GM12878 (cell line): ENCODE measurements at regions not wholly inside any gene's neighbourhood (a gene's known extent, or its start where the extent isn't known, plus 50 kb on each side); places are given as distances from the start of the nearest gene placed in this dataset.

ENCODE experiments used
- ATAC-seq: fragments of 200-7000 bp; cut with Tn5 transposase; 3 replicates; pipeline ENCODE4 v1.9.1; 2020; ENCODE audit warnings: mild to moderate bottlenecking, moderate library complexity
- BruUV-seq: library from RNA; stranded (reverse); fragments of 400-500 nt; replicated peaks from 2 replicates; lab custom pipeline; 2021; lab: Mats Ljungman, UMichigan
- CTCF ChIA-PET: fragments of 300-600 bp; sonication (Branson Sonifier 250); formaldehyde crosslinking; extraction: SDS; loops from one replicate; lab custom pipeline; 2021; ENCODE audit warnings: inconsistent platforms; lab: Yijun Ruan, JAX
- POLR2A ChIA-PET: fragments of 350-600 bp; formaldehyde crosslinking; extraction: SDS; loops from one replicate; lab custom pipeline; 2021; ENCODE audit warnings: inconsistent platforms; lab: Charles Lee
- RAD21 ChIA-PET: fragments of 300-600 bp; sonication (Branson Sonifier 250); formaldehyde crosslinking; loops from one replicate; lab custom pipeline; 2023; ENCODE audit warnings: antibody characterized with exemption; ENCODE audit not compliant: unreplicated experiment; lab: Charles Lee
- SMC1A ChIA-PET: fragments of 300-600 bp; sonication (Branson Sonifier 250); formaldehyde crosslinking; loops from one replicate; lab custom pipeline; 2023; ENCODE audit not compliant: unreplicated experiment, uncharacterized antibody; lab: Charles Lee
- DNase-seq: peaks from one replicate; pipeline ENCODE4 v3.0.0-alpha.2; 2011; ENCODE audit warnings: low read depth, low spot score
- FAIRE-seq: peaks from 3 replicates; lab custom pipeline; 2011; peaks lifted over from hg19 to GRCh38; lab: Jason Lieb, UNC
- H2AFZ ChIP-seq: 2 replicates; pipeline ENCODE4 v1.6.0; 2011; ENCODE audit warnings: low read depth, low read length, control low read depth; ENCODE audit not compliant: control insufficient read depth
- H3K27ac ChIP-seq: 2 replicates; pipeline ENCODE4 v1.5.1; 2011; ENCODE audit warnings: control low read depth; ENCODE audit not compliant: control insufficient read depth, insufficient read depth
- H3K27me3 ChIP-seq, 2 experiments: replicated peaks in 1 of 2; 2 replicates each; pipeline versions ENCODE4 v1.6.0 to v1.6.1; 2011; ENCODE audit warnings: low read length in 1 of 2; ENCODE audit not compliant: control insufficient read depth in 2 of 2, insufficient read depth in 2 of 2
- H3K36me3 ChIP-seq, 2 experiments: 2 replicates each; pipeline ENCODE4 v1.5.1; 2011; ENCODE audit warnings: low read length in 1 of 2; ENCODE audit not compliant: control insufficient read depth in 2 of 2, insufficient read depth in 2 of 2
- H3K4me1 ChIP-seq: 2 replicates; pipeline ENCODE4 v1.6.1; 2011; ENCODE audit warnings: mild to moderate bottlenecking, low read length, moderate library complexity, mixed read lengths; ENCODE audit not compliant: control insufficient read depth, insufficient read depth
- H3K4me2 ChIP-seq: 2 replicates; pipeline ENCODE4 v1.6.0; 2011; ENCODE audit warnings: control low read depth; ENCODE audit not compliant: control insufficient read depth, insufficient read depth
- H3K4me3 ChIP-seq: fragments of 200-600 bp; sonication (generic); 2 replicates; pipeline ENCODE4 v1.5.1; 2016
- H3K79me2 ChIP-seq: 2 replicates; pipeline ENCODE4 v1.6.0; 2011; ENCODE audit warnings: low read length; ENCODE audit not compliant: control insufficient read depth, insufficient read depth
- H3K9ac ChIP-seq: 2 replicates; pipeline ENCODE4 v1.8.0; 2011; ENCODE audit warnings: low read length, control low read depth, mixed read lengths; ENCODE audit not compliant: control insufficient read depth, insufficient read depth
- H3K9me3 ChIP-seq: replicated peaks from 3 replicates; pipeline ENCODE4 v1.5.1; 2011; ENCODE audit warnings: mild to moderate bottlenecking, low read length; ENCODE audit not compliant: control insufficient read depth, insufficient read depth
- H4K20me1 ChIP-seq: 2 replicates; pipeline ENCODE4 v1.6.0; 2011; ENCODE audit not compliant: control insufficient read depth, insufficient read depth
- BMI1 ChIP-seq: fragments of 450-650 bp; IDR thresholded peaks from 2 replicates; pipeline ENCODE4 v1.6.1; 2016; ENCODE audit warnings: mild to moderate bottlenecking, moderate library complexity, borderline replicate concordance
- ETV6 ChIP-seq, 2 experiments: fragments of 450-650 bp in 1 of 2; IDR thresholded peaks in 1 of 2; conservative IDR thresholded peaks in 1 of 2; 2 replicates each; pipeline ENCODE4 v1.6.1; 2014; ENCODE audit warnings: antibody characterized with exemption in 1 of 2, borderline replicate concordance in 1 of 2, low read depth in 1 of 2, mild to moderate bottlenecking in 1 of 2, moderate library complexity in 1 of 2
- FOXK2 ChIP-seq: fragments of 450-650 bp; IDR thresholded peaks from 2 replicates; pipeline ENCODE4 v1.6.1; 2017; ENCODE audit warnings: mild to moderate bottlenecking, moderate library complexity
- GABPA ChIP-seq: IDR thresholded peaks from 2 replicates; pipeline ENCODE4 v1.6.1; 2014; ENCODE audit warnings: antibody characterized with exemption, low read depth, mild to moderate bottlenecking, inconsistent platforms
- HDAC6 ChIP-seq: fragments of 200-600 bp; sonication (generic); IDR thresholded peaks from one replicate; pipeline ENCODE4 v1.8.0; 2017; ENCODE audit warnings: antibody characterized with exemption; ENCODE audit not compliant: unreplicated experiment
- MEF2A ChIP-seq: IDR thresholded peaks from 2 replicates; pipeline ENCODE4 v1.6.1; 2011; ENCODE audit warnings: low read depth, mild to moderate bottlenecking, low read length, moderate library complexity; ENCODE audit not compliant: insufficient read depth
- MTA2 ChIP-seq: fragments of 450-650 bp; IDR thresholded peaks from 2 replicates; pipeline ENCODE4 v1.6.1; 2016; ENCODE audit warnings: low read depth, mild to moderate bottlenecking, moderate library complexity
- MYC ChIP-seq: IDR thresholded peaks from 2 replicates; pipeline ENCODE4 v1.6.1; 2011; ENCODE audit warnings: mild to moderate bottlenecking, low read length, moderate library complexity, inconsistent platforms; ENCODE audit not compliant: insufficient read depth, insufficient replicate concordance, insufficient read length, severe bottlenecking
- NFIC ChIP-seq: IDR thresholded peaks from 2 replicates; pipeline ENCODE4 v1.6.1; 2012; ENCODE audit warnings: low read depth, mild to moderate bottlenecking, inconsistent platforms, low read length, moderate library complexity
- NR2C2 ChIP-seq: IDR thresholded peaks from 2 replicates; pipeline ENCODE4 v1.6.1; 2011; ENCODE audit warnings: borderline replicate concordance, low read depth; ENCODE audit not compliant: control insufficient read depth, insufficient read length
- SIN3A ChIP-seq: IDR thresholded peaks from 2 replicates; pipeline ENCODE4 v1.6.1; 2012; ENCODE audit warnings: low read depth, low read length, improper control_type of control experiment
- STAT1 ChIP-seq: fragments of 450-650 bp; conservative IDR thresholded peaks from 2 replicates; pipeline ENCODE4 v1.6.1; 2014; ENCODE audit warnings: antibody characterized with exemption, mild to moderate bottlenecking
- TAF1 ChIP-seq: IDR thresholded peaks from 2 replicates; pipeline ENCODE4 v1.6.1; 2011; ENCODE audit warnings: mild to moderate bottlenecking, low read depth, low read length, borderline replicate concordance
- WGBS: methylation state at CpG from one replicate; pipeline ENCODE4 v1.1.6; 2016; ENCODE audit warnings: low lambda C conversion rate; ENCODE audit not compliant: insufficient replicate concordance, insufficient coverage; ENCODE audit errors: missing lambda C conversion rate; 5-methylcytosine and 5-hydroxymethylcytosine counted together
- in situ Hi-C: fragments of 300-500 bp; cut with MboI; formaldehyde crosslinking; loops from 9 replicates; pipeline ENCODE4 v1.14.3; 2018; ENCODE audit warnings: mixed read lengths
- intact Hi-C: fragments of 100-400 bp; cut with micrococcal nuclease; formaldehyde crosslinking; loops from one replicate; pipeline ENCODE4 v1.14.2; 2022; ENCODE audit not compliant: unreplicated experiment
- TF ChIP-seq, protein P1 (sequence below): fragments of 150-350 bp; IDR thresholded peaks from 2 replicates; pipeline ENCODE4 v1.6.1; 2014; ENCODE audit warnings: mild to moderate bottlenecking, low read depth, low read length
- TF ChIP-seq, protein P2 (sequence below): fragments of 450-650 bp; formaldehyde crosslinking; IDR thresholded peaks from 2 replicates; pipeline ENCODE4 v1.5.0; 2022; ENCODE audit warnings: mild to moderate bottlenecking, missing genetic modification characterization

- FAIRE-seq, result no peak
- SMC1A ChIA-PET, result no interaction called here
These were observed 83.2 kb upstream of the ST3GAL6 start for GRCh38 chr3:98679986-98680385.

More at GRCh38 chr3:98679986-98680385, 83.2 kb upstream of the ST3GAL6 start:
- Histone ChIP-seq H4K20me1 (no peaks in the 10 kb centered on the region), H2AFZ (no peak overlapping the region), H3K9ac (no peak overlapping the region), H3K4me3 (no peak overlapping the region), H3K4me2 (no peak overlapping the region), H3K4me1 (no peaks in the 10 kb centered on the region), H3K36me3 (no peaks in the 10 kb centered on the region), H3K79me2 (no peaks in the 10 kb centered on the region), H3K27me3 (no peaks in the 10 kb centered on the region), H3K9me3 (no peaks in the 10 kb centered on the region; the same call in 2 of the 3 replicates), H3K27ac (no peak overlapping the region)
- no peak for DNase-seq
- WGBS, result 2% methylated on average over 2 of the region's 2 CpGs
- BruUV-seq, result no TSS peak
- TF ChIP-seq MEF2A (no peak), MTA2 (no peak), TAF1 (no peak), SIN3A (no peak), FOXK2 (no peak), STAT1 (no peak), GABPA (no peak), MYC (no peak), BMI1 (no peak), HDAC6 (no peak), NFIC (no peak), NR2C2 (no peak), ETV6 (conservative IDR thresholded peaks at IDR 0.05 in 1 of 2, IDR thresholded peaks at IDR 0.05 in 1 of 2; ENCODE audit: borderline replicate concordance in 1 of 2, low read depth in 1 of 2) (no peak)
- TF ChIP-seq, protein P1, sequence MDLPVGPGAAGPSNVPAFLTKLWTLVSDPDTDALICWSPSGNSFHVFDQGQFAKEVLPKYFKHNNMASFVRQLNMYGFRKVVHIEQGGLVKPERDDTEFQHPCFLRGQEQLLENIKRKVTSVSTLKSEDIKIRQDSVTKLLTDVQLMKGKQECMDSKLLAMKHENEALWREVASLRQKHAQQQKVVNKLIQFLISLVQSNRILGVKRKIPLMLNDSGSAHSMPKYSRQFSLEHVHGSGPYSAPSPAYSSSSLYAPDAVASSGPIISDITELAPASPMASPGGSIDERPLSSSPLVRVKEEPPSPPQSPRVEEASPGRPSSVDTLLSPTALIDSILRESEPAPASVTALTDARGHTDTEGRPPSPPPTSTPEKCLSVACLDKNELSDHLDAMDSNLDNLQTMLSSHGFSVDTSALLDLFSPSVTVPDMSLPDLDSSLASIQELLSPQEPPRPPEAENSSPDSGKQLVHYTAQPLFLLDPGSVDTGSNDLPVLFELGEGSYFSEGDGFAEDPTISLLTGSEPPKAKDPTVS, result no peak
- TF ChIP-seq, protein P2, sequence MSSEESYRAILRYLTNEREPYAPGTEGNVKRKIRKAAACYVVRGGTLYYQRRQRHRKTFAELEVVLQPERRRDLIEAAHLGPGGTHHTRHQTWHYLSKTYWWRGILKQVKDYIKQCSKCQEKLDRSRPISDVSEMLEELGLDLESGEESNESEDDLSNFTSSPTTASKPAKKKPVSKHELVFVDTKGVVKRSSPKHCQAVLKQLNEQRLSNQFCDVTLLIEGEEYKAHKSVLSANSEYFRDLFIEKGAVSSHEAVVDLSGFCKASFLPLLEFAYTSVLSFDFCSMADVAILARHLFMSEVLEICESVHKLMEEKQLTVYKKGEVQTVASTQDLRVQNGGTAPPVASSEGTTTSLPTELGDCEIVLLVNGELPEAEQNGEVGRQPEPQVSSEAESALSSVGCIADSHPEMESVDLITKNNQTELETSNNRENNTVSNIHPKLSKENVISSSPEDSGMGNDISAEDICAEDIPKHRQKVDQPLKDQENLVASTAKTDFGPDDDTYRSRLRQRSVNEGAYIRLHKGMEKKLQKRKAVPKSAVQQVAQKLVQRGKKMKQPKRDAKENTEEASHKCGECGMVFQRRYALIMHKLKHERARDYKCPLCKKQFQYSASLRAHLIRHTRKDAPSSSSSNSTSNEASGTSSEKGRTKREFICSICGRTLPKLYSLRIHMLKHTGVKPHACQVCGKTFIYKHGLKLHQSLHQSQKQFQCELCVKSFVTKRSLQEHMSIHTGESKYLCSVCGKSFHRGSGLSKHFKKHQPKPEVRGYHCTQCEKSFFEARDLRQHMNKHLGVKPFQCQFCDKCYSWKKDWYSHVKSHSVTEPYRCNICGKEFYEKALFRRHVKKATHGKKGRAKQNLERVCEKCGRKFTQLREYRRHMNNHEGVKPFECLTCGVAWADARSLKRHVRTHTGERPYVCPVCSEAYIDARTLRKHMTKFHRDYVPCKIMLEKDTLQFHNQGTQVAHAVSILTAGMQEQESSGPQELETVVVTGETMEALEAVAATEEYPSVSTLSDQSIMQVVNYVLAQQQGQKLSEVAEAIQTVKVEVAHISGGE (CRISPR knock-in tag), result no peak
- POLR2A ChIA-PET, result no interaction called here
- intact Hi-C loops (no loop called here), in situ Hi-C loops (no loop called here)
- no peak for ATAC-seq
- CTCF ChIA-PET, result no interaction called here
- RAD21 ChIA-PET, result no interaction called here
